HCT116 (cell line): ENCODE measurements at regions not wholly inside any gene's neighbourhood (a gene's known extent, or its start where the extent isn't known, plus 50 kb on each side); places are given as distances from the start of the nearest gene placed in this dataset.

Source experiments
- ATAC-seq: fragments of 200-7000 bp; cut with Tn5 transposase; 2 replicates; pipeline ENCODE4 v1.9.1; 2020; ENCODE audit warnings: mild to moderate bottlenecking, moderate library complexity
- BruUV-seq: library from RNA; stranded (reverse); fragments of 400-500 nt; replicated peaks from 2 replicates; lab custom pipeline; 2021; lab: Mats Ljungman, UMichigan
- CTCF ChIA-PET: fragments of 300-600 bp; sonication (Branson Sonifier 250); formaldehyde crosslinking; loops from one replicate; lab custom pipeline; 2021; ENCODE audit warnings: antibody characterized with exemption; lab: Charles Lee
- POLR2A ChIA-PET: fragments of 300-600, 350-600 bp; sonication (Branson Sonifier 250); formaldehyde crosslinking; loops from one replicate; lab custom pipeline; 2021; ENCODE audit warnings: antibody characterized with exemption; lab: Charles Lee
- RAD21 ChIA-PET, 2 experiments: fragments of 300-600 bp; sonication (Branson Sonifier 250); formaldehyde crosslinking; loops; one replicate each; lab custom pipeline; 2023; ENCODE audit warnings: low total read pairs in 2 of 2; ENCODE audit not compliant: uncharacterized antibody in 2 of 2, unreplicated experiment in 2 of 2, low non-redundant PET in 1 of 2; lab: Charles Lee
- DNase-seq: peaks from one replicate; pipeline ENCODE4 v3.0.0-alpha.2; 2010; ENCODE audit warnings: low read depth, low spot score
- H2AFZ ChIP-seq: fragments of 200-600 bp; shearing (Covaris generic), sonication (generic); 2 replicates; pipeline ENCODE4 v1.6.1; 2017; ENCODE audit warnings: low read depth, mixed run types, mixed read lengths, antibody characterized with exemption, low read length; ENCODE audit not compliant: poor library complexity, severe bottlenecking
- H3K27ac ChIP-seq: 2 replicates; pipeline ENCODE4 v1.5.1; 2012; ENCODE audit warnings: low read depth, low read length
- H3K27me3 ChIP-seq: fragments of 200-600 bp; sonication (generic); 2 replicates; pipeline ENCODE4 v1.6.1; 2016; ENCODE audit warnings: mixed run types, low read length, mixed read lengths; ENCODE audit not compliant: insufficient read depth
- H3K36me3 ChIP-seq, 2 experiments: fragments of 200-500 bp in 1 of 2; fragments of 200-600 bp in 1 of 2; sonication (Bioruptor generic) in 1 of 2; sonication (generic) in 1 of 2; 2 replicates each; pipeline versions ENCODE4 v1.5.1 to v1.6.1; 2014 to 2016; ENCODE audit warnings: low read length in 2 of 2, inconsistent platforms in 1 of 2, mixed read lengths in 1 of 2, mixed run types in 1 of 2; ENCODE audit not compliant: insufficient read depth in 2 of 2, control insufficient read depth in 1 of 2
- H3K4me1 ChIP-seq, 2 experiments: fragments of 200-600 bp in 1 of 2; sonication (generic) in 1 of 2; 2 replicates each; pipeline versions ENCODE4 v1.5.1 to v1.6.1; 2012 to 2017; ENCODE audit warnings: low read length in 2 of 2, inconsistent platforms in 1 of 2, mild to moderate bottlenecking in 1 of 2, mixed read lengths in 1 of 2, mixed run types in 1 of 2, moderate library complexity in 1 of 2; ENCODE audit not compliant: insufficient read depth in 2 of 2, control insufficient read depth in 1 of 2
- H3K4me2 ChIP-seq: fragments of 200-600 bp; sonication (generic); 2 replicates; pipeline ENCODE4 v1.6.1; 2017; ENCODE audit warnings: mixed run types, low read length, mixed read lengths
- H3K4me3 ChIP-seq, 2 experiments: fragments of 200-600 bp in 1 of 2; sonication (generic) in 1 of 2; replicated peaks in 1 of 2; 2 replicates each; pipeline ENCODE4 v1.5.1; 2011 to 2016; ENCODE audit warnings: low read length in 2 of 2, control low read depth in 1 of 2, low read depth in 1 of 2, mild to moderate bottlenecking in 1 of 2, mixed read lengths in 1 of 2, mixed run types in 1 of 2
- H3K79me2 ChIP-seq: fragments of 200-600 bp; sonication (generic); 2 replicates; pipeline ENCODE4 v1.6.1; 2017; ENCODE audit warnings: mild to moderate bottlenecking, mixed run types, low read length, moderate library complexity, mixed read lengths; ENCODE audit not compliant: insufficient read depth
- H3K9ac ChIP-seq: fragments of 200-600 bp; sonication (generic); 2 replicates; pipeline ENCODE4 v1.6.1; 2016; ENCODE audit warnings: low read length, mixed read lengths
- H3K9me2 ChIP-seq: fragments of 200-600 bp; sonication (generic), shearing (Covaris generic); 2 replicates; pipeline ENCODE4 v1.6.1; 2017; ENCODE audit warnings: mixed run types, mild to moderate bottlenecking, moderate library complexity; ENCODE audit not compliant: insufficient read depth
- H3K9me3 ChIP-seq, 2 experiments: fragments of 200-500 bp in 1 of 2; fragments of 200-600 bp in 1 of 2; sonication (Bioruptor generic) in 1 of 2; sonication (generic) in 1 of 2; 2 replicates each; pipeline ENCODE4 v1.6.1; 2014 to 2017; ENCODE audit warnings: low read length in 2 of 2, mixed read lengths in 2 of 2, inconsistent platforms in 1 of 2, low read depth in 1 of 2, mild to moderate bottlenecking in 1 of 2, mixed run types in 1 of 2, moderate library complexity in 1 of 2; ENCODE audit not compliant: control insufficient read depth in 1 of 2, insufficient read depth in 1 of 2
- H4K20me1 ChIP-seq: fragments of 200-600 bp; sonication (generic), shearing (Covaris generic); 2 replicates; pipeline ENCODE4 v1.6.1; 2017; ENCODE audit warnings: mixed run types, mild to moderate bottlenecking, moderate library complexity; ENCODE audit not compliant: insufficient read depth
- CBX3 ChIP-seq: IDR thresholded peaks from 2 replicates; pipeline ENCODE4 v1.6.1; 2012; ENCODE audit warnings: low read depth
- CEBPB ChIP-seq: IDR thresholded peaks from 2 replicates; pipeline ENCODE4 v1.6.1; 2012; ENCODE audit warnings: low read depth
- CTCF ChIP-seq, 3 experiments: fragments of 200-600 bp in 1 of 3; sonication (generic) in 1 of 3; IDR thresholded peaks in 2 of 3; conservative IDR thresholded peaks in 1 of 3; 2 replicates each; pipeline ENCODE4 v1.5.1; 2012 to 2017; ENCODE audit warnings: low read depth in 2 of 3, low read length in 2 of 3, antibody characterized with exemption in 1 of 3, borderline replicate concordance in 1 of 3, control low read depth in 1 of 3, mild to moderate bottlenecking in 1 of 3, mixed read lengths in 1 of 3, mixed run types in 1 of 3, moderate library complexity in 1 of 3; ENCODE audit not compliant: insufficient read depth in 1 of 3
- ELF1 ChIP-seq: IDR thresholded peaks from 2 replicates; pipeline ENCODE4 v1.6.1; 2012; ENCODE audit warnings: low read depth, borderline replicate concordance
- EZH2phosphoT487 ChIP-seq: fragments of 200-600 bp; IDR thresholded peaks from 2 replicates; pipeline ENCODE4 v1.6.1; 2018; ENCODE audit warnings: antibody characterized with exemption, borderline replicate concordance
- FOSL1 ChIP-seq: IDR thresholded peaks from 2 replicates; pipeline ENCODE4 v1.6.1; 2012; ENCODE audit warnings: low read depth
- MAX ChIP-seq: IDR thresholded peaks from 2 replicates; pipeline ENCODE4 v1.6.1; 2012
- REST ChIP-seq: IDR thresholded peaks from 2 replicates; pipeline ENCODE4 v1.6.1; 2012; ENCODE audit warnings: low read depth
- SIN3A ChIP-seq: IDR thresholded peaks from 2 replicates; pipeline ENCODE4 v1.6.1; 2012; ENCODE audit warnings: low read depth
- SP1 ChIP-seq: IDR thresholded peaks from 2 replicates; pipeline ENCODE4 v1.6.1; 2012; ENCODE audit warnings: low read depth
- SRF ChIP-seq: IDR thresholded peaks from 2 replicates; pipeline ENCODE4 v1.6.1; 2012; ENCODE audit warnings: low read depth
- TCF7L2 ChIP-seq: IDR thresholded peaks from 2 replicates; pipeline ENCODE4 v1.7.0; 2011; ENCODE audit warnings: borderline replicate concordance, inconsistent platforms; ENCODE audit not compliant: insufficient read depth, insufficient read length; ENCODE audit errors: extremely low read depth
- YY1 ChIP-seq: IDR thresholded peaks from 2 replicates; pipeline ENCODE4 v1.6.1; 2011; ENCODE audit warnings: low read length, low read depth, moderate library complexity, mild to moderate bottlenecking; ENCODE audit not compliant: insufficient replicate concordance; ENCODE audit errors: extremely low read depth
- ZBTB33 ChIP-seq: IDR thresholded peaks from 2 replicates; pipeline ENCODE4 v1.6.1; 2011; ENCODE audit warnings: mild to moderate bottlenecking, low read length, moderate library complexity; ENCODE audit not compliant: insufficient replicate concordance; ENCODE audit errors: extremely low read depth
- intact Hi-C: fragments of 100-400 bp; cut with micrococcal nuclease; formaldehyde crosslinking; loops from 2 replicates; pipeline ENCODE4 v1.10.0; 2022

- H3K27me3 ChIP-seq = no peaks in the 10 kb centered on the region
- H3K4me3 ChIP-seq = no peak overlapping the region
- ATAC-seq = peak; percentile 51; the same call in 1 of the 2 replicates
- no peak overlapping the region for H3K9ac ChIP-seq
- H2AFZ ChIP-seq = peak overlapping the region; percentile 56
- no peak for DNase-seq
- intact Hi-C loops = no loop called here
- H3K79me2 ChIP-seq = no peaks in the 10 kb centered on the region
- POLR2A ChIA-PET = interaction anchor here (0.6 kb wide), 1 partner anchor 10 kb away, joined by 3 read pairs; no protein-coding TSS in a partner anchor
- RAD21 ChIA-PET = no interaction called here
- peak overlapping the region; percentile 52 for H3K4me2 ChIP-seq
- peaks cover 26 to 49% of the 10 kb centered on the region in 2 experiments for H3K4me1 ChIP-seq
- no peaks in the 10 kb centered on the region for H3K36me3 ChIP-seq
- H3K9me2 ChIP-seq = no peaks in the 10 kb centered on the region
- H3K9me3 ChIP-seq = no peaks in the 10 kb centered on the region
- BruUV-seq = no TSS peak
- TF ChIP-seq CTCF (IDR thresholded peaks at IDR 0.05 in 2 of 3, conservative IDR thresholded peaks at IDR 0.05 in 1 of 3; ENCODE audit: borderline replicate concordance in 1 of 3, insufficient read depth in 1 of 3, low read depth in 2 of 3, low read length in 2 of 3) = no peak
- no peak for TF ChIP-seq ZBTB33
- no peak for TF ChIP-seq REST
- TF ChIP-seq SIN3A = no peak
- TF ChIP-seq YY1 = no peak
- no peak for TF ChIP-seq ELF1
- TF ChIP-seq MAX = no peak
- no peak for TF ChIP-seq TCF7L2
- no peak for TF ChIP-seq FOSL1
- no peak for TF ChIP-seq CBX3
- TF ChIP-seq EZH2phosphoT487 = no peak
- no peak for TF ChIP-seq CEBPB
- no peak for TF ChIP-seq SP1
- no peak for TF ChIP-seq SRF
- CTCF ChIA-PET = no interaction called here
- peak overlapping the region; percentile 24; the same call in 1 of the 2 replicates for H3K27ac ChIP-seq
- no peaks in the 10 kb centered on the region for H4K20me1 ChIP-seq
These were observed 192.4 kb upstream of the ZNF217 start for GRCh38 chr20:53786071-53786444.
